PFSK-1 (cell line): ENCODE measurements at regions not wholly inside any gene's neighbourhood (a gene's known extent, or its start where the extent isn't known, plus 50 kb on each side); places are given as distances from the start of the nearest gene placed in this dataset.

ENCODE experiments used
- FOXP2 ChIP-seq: optimal IDR thresholded peaks from 2 replicates; pipeline ENCODE3; 2011; ENCODE audit warnings: borderline replicate concordance, control low read depth, inconsistent platforms; ENCODE audit not compliant: insufficient read depth; ENCODE audit errors: extremely low read length, extremely low read depth
- POLR2AphosphoS5 ChIP-seq: IDR thresholded peaks from 2 replicates; pipeline ENCODE4 v1.6.1; 2012; ENCODE audit warnings: low read depth, mild to moderate bottlenecking, control low read depth, low read length, moderate library complexity
- REST ChIP-seq, 2 experiments: IDR thresholded peaks; 2 replicates each; pipeline versions ENCODE4 v1.6.1 to v1.8.0; 2011 to 2012; ENCODE audit warnings: low read depth in 2 of 2, low read length in 2 of 2, control low read depth in 1 of 2, inconsistent platforms in 1 of 2, mild to moderate bottlenecking in 1 of 2, moderate library complexity in 1 of 2; ENCODE audit not compliant: insufficient read depth in 1 of 2
- SIN3A ChIP-seq: IDR thresholded peaks from 2 replicates; pipeline ENCODE4 v1.6.1; 2012; ENCODE audit warnings: mild to moderate bottlenecking, low read length, moderate library complexity, borderline replicate concordance; ENCODE audit not compliant: insufficient read depth
- TAF1 ChIP-seq: IDR thresholded peaks from 2 replicates; pipeline ENCODE4 v1.6.1; 2012; ENCODE audit warnings: low read length, control low read depth, borderline replicate concordance; ENCODE audit not compliant: insufficient read depth

GRCh38 chr11:69348414-69349235 is 54.7 kb downstream of the MYEOV start:
- no peak for TF ChIP-seq TAF1
- no peak for TF ChIP-seq FOXP2

- TF ChIP-seq TAF1 (no peak), REST (IDR thresholded peaks at IDR 0.05; ENCODE audit: insufficient read depth in 1 of 2, low read depth in 2 of 2, low read length in 2 of 2) (no peak), SIN3A (no peak), FOXP2 (no peak), POLR2AphosphoS5 (no peak)
These were observed 56.1 kb downstream of the MYEOV start for GRCh38 chr11:69350040-69350439.

- TF ChIP-seq TAF1 (no peak), SIN3A (no peak), REST (IDR thresholded peaks at IDR 0.05; ENCODE audit: insufficient read depth in 1 of 2, low read depth in 2 of 2, low read length in 2 of 2) (no peak), FOXP2 (no peak), POLR2AphosphoS5 (no peak)
These were observed 56.6 kb downstream of the MYEOV start for GRCh38 chr11:69350596-69350995.

GRCh38 chr11:69351460-69351859 is 57.5 kb downstream of the MYEOV start:
- no peak for TF ChIP-seq TAF1

GRCh38 chr11:69352166-69352565 is 58.2 kb downstream of the MYEOV start:
- TF ChIP-seq TAF1 = no peak
- TF ChIP-seq POLR2AphosphoS5 = no peak
- TF ChIP-seq REST (IDR thresholded peaks at IDR 0.05; ENCODE audit: insufficient read depth in 1 of 2, low read depth in 2 of 2, low read length in 2 of 2) = no peak
- no peak for TF ChIP-seq SIN3A
- no peak for TF ChIP-seq FOXP2

- TF ChIP-seq POLR2AphosphoS5 = no peak
- TF ChIP-seq TAF1 = no peak
- TF ChIP-seq FOXP2 = no peak
- no peak for TF ChIP-seq REST (IDR thresholded peaks at IDR 0.05; ENCODE audit: insufficient read depth in 1 of 2, low read depth in 2 of 2, low read length in 2 of 2)
- no peak for TF ChIP-seq SIN3A
These were observed 58.9 kb downstream of the MYEOV start for GRCh38 chr11:69352715-69353319.
